Prostate gland (tissue), 2 donors: ENCODE measurements at regions not wholly inside any gene's neighbourhood (a gene's known extent, or its start where the extent isn't known, plus 50 kb on each side); places are given as distances from the start of the nearest gene placed in this dataset.

Source experiments
- CTCF ChIP-seq, 4 experiments: fragments of 200-600 bp in 2 of 4; fragments of 450-650 bp in 2 of 4; sonication (generic) in 2 of 4; IDR thresholded peaks; 1 replicate in 3 of 4; 2 replicates in 1 of 4; pipeline ENCODE4 v1.5.1; 2016 to 2019; ENCODE audit warnings: antibody characterized with exemption in 4 of 4, mild to moderate bottlenecking in 2 of 4, moderate library complexity in 2 of 4
- POLR2A ChIP-seq: fragments of 450-650 bp; IDR thresholded peaks from one replicate; pipeline ENCODE4 v1.6.1; 2016; ENCODE audit warnings: antibody characterized with exemption, mild to moderate bottlenecking

GRCh38 chr22:48873191-48873520 is 954.5 kb downstream of the BRD1 start:
- TF ChIP-seq CTCF (IDR thresholded peaks at IDR 0.05) (no peak), POLR2A (no peak)
